Adrenal gland (tissue), 9 donors: ENCODE measurements at regions not wholly inside any gene's neighbourhood (a gene's known extent, or its start where the extent isn't known, plus 50 kb on each side); places are given as distances from the start of the nearest gene placed in this dataset.

Experiments used
- DNase-seq, 7 donors: peaks; one replicate each; pipeline ENCODE4 v3.0.0-alpha.2; 2019 to 2020
- H3K27ac ChIP-seq, 5 donors: fragments of 200-600 bp; sonication (generic) in 4 of 5; 1 replicate in 3 of 5; 2 replicates in 2 of 5; pipeline versions ENCODE4 v1.5.1 to v1.8.0; 2016 to 2020; ENCODE audit warnings: mild to moderate bottlenecking in 1 of 5
- H3K27me3 ChIP-seq: fragments of 200-600 bp; 2 replicates; pipeline ENCODE4 v1.8.0; 2021
- H3K36me3 ChIP-seq, 2 donors: fragments of 200-600 bp; replicated peaks in 1 of 2; 1 replicate in 1 of 2; 2 replicates in 1 of 2; pipeline versions ENCODE4 v1.5.1 to v1.8.0; 2018 to 2022
- H3K4me1 ChIP-seq, 2 donors: fragments of 200-600 bp; replicated peaks in 1 of 2; 1 replicate in 1 of 2; 2 replicates in 1 of 2; pipeline versions ENCODE4 v1.5.1 to v1.8.0; 2018 to 2021
- H3K4me3 ChIP-seq, 4 donors: fragments of 200-600 bp; sonication (generic) in 3 of 4; one replicate each; pipeline ENCODE4 v1.5.1; 2016 to 2018
- H3K9me3 ChIP-seq, 3 donors: fragments of 200-600 bp; sonication (generic) in 1 of 3; replicated peaks in 1 of 3; 1 replicate in 2 of 3; 2 replicates in 1 of 3; pipeline versions ENCODE4 v1.5.1 to v1.8.0; 2016 to 2021
- POLR2A ChIP-seq, 2 donors: fragments of 450-650 bp; IDR thresholded peaks; one replicate each; pipeline ENCODE4 v1.6.1; 2017; ENCODE audit warnings: antibody characterized with exemption in 2 of 2, mild to moderate bottlenecking in 2 of 2, moderate library complexity in 1 of 2
- WGBS, 4 donors: extraction: QIAGEN DNeasy Blood & Tissue Kit in 2 of 4; methylation state at CpG; one replicate each; pipeline versions ENCODE4 v1.1.5 to v1.1.7; 2013 to 2017; 5-methylcytosine and 5-hydroxymethylcytosine counted together
- intact Hi-C, 2 donors: fragments of 100-400 bp; cut with DNase I; formaldehyde crosslinking; loops; one replicate each; pipeline versions ENCODE4 v1.14.1 to v1.15.0; 2022 to 2023
- TF ChIP-seq, protein P1 (sequence below), 6 experiments: fragments of 450-650 bp in 4 of 6; fragments of 200-600 bp in 2 of 6; sonication (generic) in 1 of 6; IDR thresholded peaks; 1 replicate in 5 of 6; 2 replicates in 1 of 6; pipeline versions ENCODE4 v1.5.1 to v1.8.0; 2016 to 2021; ENCODE audit warnings: antibody characterized with exemption in 6 of 6, mild to moderate bottlenecking in 2 of 6, moderate library complexity in 1 of 6
- donor health status: healthy with polysubstance abuse.
- donor health status: Bipolar disorder and iron deficiency.
- donor health status: DM: yes; HTN: yes; CAD: no.
- donor health status: DM: no; HTN: no; CAD: no.
- donor health status: DM: no; HTN: no; CAD: no.

DNA sequence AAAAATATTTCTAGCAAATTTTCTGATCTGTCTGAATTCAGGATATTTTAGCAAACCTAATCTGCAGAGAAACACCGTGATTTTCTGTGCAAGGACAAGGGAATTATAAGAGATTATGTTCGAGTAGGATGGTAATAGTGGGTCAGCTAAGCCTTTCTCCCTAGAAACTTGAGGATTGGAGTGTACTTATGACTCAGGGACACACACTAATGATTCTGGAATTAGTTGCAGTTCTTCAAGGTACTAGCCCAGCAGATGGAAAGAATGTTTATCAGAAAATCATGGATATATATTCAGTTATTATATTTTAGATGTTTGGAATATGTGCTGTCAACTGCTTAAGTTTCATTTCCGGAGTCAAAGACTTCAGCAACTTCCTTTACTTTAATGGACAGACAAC lies 177.1 kb upstream of the MAP3K7 start:
- no peaks in the 10 kb centered on the region for H3K27me3 ChIP-seq
- H3K4me1 ChIP-seq, result no peaks in the 10 kb centered on the region
- TF ChIP-seq POLR2A (IDR thresholded peaks at IDR 0.05), result no peak
- TF ChIP-seq, protein P1, sequence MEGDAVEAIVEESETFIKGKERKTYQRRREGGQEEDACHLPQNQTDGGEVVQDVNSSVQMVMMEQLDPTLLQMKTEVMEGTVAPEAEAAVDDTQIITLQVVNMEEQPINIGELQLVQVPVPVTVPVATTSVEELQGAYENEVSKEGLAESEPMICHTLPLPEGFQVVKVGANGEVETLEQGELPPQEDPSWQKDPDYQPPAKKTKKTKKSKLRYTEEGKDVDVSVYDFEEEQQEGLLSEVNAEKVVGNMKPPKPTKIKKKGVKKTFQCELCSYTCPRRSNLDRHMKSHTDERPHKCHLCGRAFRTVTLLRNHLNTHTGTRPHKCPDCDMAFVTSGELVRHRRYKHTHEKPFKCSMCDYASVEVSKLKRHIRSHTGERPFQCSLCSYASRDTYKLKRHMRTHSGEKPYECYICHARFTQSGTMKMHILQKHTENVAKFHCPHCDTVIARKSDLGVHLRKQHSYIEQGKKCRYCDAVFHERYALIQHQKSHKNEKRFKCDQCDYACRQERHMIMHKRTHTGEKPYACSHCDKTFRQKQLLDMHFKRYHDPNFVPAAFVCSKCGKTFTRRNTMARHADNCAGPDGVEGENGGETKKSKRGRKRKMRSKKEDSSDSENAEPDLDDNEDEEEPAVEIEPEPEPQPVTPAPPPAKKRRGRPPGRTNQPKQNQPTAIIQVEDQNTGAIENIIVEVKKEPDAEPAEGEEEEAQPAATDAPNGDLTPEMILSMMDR (IDR thresholded peaks at IDR 0.05), result no peak
- no peak for DNase-seq
- no peak overlapping the region for H3K27ac ChIP-seq
- H3K36me3 ChIP-seq, result no peaks in the 10 kb centered on the region
- H3K4me3 ChIP-seq, result no peak overlapping the region
- 67 to 83% (median 73%) methylated on average over 3 of the region's 3 CpGs for WGBS, 4 donors
- intact Hi-C loops, result no loop called here
- H3K9me3 ChIP-seq, result no peaks in the 10 kb centered on the region

DNA sequence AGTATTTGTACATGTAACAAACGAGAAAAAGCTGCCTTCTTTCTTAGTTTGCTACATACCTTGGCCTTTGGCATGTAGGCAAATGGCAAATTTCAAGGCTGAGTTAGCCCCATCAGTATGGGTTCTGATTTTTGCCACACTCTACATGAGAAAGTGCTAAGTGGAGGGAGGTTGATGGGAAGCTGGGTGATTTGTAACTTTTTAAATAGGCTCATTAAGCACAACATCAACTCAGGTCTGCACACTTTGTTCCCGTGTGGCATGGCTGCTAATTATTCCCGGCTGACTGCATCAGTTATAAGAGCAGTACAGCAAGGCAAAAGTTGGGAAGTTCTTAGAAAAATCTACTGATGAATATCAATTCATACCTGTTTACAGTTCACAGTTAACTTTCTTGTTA lies 172.8 kb upstream of the MAP3K7 start:
- Histone ChIP-seq H3K4me1 (no peaks in the 10 kb centered on the region), H3K9me3 (no peaks in the 10 kb centered on the region), H3K27ac (no peak overlapping the region), H3K36me3 (no peaks in the 10 kb centered on the region), H3K4me3 (no peak overlapping the region), H3K27me3 (no peaks in the 10 kb centered on the region)
- no peak for TF ChIP-seq POLR2A (IDR thresholded peaks at IDR 0.05)
- TF ChIP-seq, protein P1 (IDR thresholded peaks at IDR 0.05), result no peak
- DNase-seq, result no peak
- intact Hi-C loops, result no loop called here
- 48 to 69% (median 56%) methylated on average over 3 of the region's 3 CpGs for WGBS, 4 donors

DNA sequence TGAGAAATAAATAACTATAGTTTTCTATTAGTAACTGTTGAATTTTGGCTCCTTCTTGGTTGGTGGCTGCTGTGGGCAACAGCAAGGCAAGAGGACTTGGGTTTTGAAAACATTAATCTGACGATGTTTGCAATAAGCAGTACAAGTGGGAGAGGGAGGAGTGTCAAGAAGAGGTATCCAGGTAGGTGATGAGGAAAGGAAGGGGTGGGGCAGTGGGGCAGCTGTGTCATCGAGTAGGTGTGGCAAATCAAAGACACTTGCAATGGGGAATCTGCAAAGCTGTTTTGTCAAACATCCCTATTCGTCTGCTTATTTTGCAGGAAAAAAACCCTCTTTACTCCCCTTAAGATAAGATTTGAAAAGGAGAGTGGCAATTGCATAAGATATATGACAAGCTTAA lies 171.9 kb upstream of the MAP3K7 start:
- no peak for TF ChIP-seq POLR2A (IDR thresholded peaks at IDR 0.05)
- TF ChIP-seq, protein P1 (IDR thresholded peaks at IDR 0.05), result no peak
- WGBS, 4 donors, result 54 to 67% (median 58%) methylated on average over 3 of the region's 3 CpGs
- intact Hi-C loops, result no loop called here

DNA sequence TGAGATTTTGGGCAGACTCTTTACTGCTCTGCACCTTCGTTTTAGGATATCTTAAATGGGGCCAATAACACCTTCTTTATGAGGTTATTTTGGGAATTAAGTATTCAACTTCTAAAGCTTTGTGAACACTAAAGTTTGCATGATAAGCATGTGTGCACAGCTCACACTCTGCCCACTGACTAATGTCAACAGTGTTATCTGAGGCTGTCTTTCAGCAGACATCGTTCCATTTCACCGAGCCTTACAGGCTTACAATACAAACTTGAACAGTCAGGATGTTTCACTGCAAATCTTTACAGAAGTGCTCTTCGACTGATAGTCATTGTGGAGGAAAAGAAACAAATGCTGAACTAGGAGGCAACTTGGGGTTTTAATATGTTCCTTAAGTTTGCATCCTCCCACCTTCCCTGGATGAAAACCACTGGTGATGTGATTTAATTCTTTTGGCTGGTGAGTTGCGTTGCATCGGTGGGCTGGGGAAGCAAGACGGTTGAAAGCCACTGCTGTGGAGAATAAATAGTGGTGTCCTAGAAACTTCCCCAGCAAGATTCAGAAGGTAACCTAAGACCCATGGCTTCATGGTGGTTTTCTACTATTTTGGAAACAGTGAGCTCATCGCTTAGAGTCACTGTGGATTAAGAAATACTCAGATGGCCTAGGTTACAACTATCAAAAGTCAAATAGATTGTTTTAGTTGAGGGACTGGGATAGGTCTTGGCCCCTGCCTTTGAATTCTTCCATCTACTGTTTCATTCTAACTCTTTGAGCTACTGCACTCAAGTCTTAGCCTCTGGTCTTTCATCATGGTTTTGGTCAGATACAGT lies 167.2 kb upstream of the MAP3K7 start:
- no peaks in the 10 kb centered on the region for H3K27me3 ChIP-seq
- intact Hi-C loops, result no loop called here
- WGBS, 4 donors, result 51 to 62% (median 56%) methylated on average over 8 of the region's 8 CpGs

More for the DNA sequence above, 171.9 kb upstream of the MAP3K7 start:
- Histone ChIP-seq H3K27me3 (no peaks in the 10 kb centered on the region), H3K9me3 (no peaks in the 10 kb centered on the region), H3K27ac (no peak overlapping the region), H3K4me1 (no peaks in the 10 kb centered on the region), H3K4me3 (no peak overlapping the region), H3K36me3 (no peaks in the 10 kb centered on the region)
- no peak for DNase-seq

More for the DNA sequence above, 167.2 kb upstream of the MAP3K7 start:
- no peak overlapping the region for H3K27ac ChIP-seq
- H3K4me1 ChIP-seq, result no peaks in the 10 kb centered on the region
- H3K36me3 ChIP-seq, result no peaks in the 10 kb centered on the region
- no peak for TF ChIP-seq POLR2A (IDR thresholded peaks at IDR 0.05)
- TF ChIP-seq, protein P1 (IDR thresholded peaks at IDR 0.05), result no peak
- no peak overlapping the region for H3K4me3 ChIP-seq
- H3K9me3 ChIP-seq, result no peaks in the 10 kb centered on the region
- DNase-seq, result no peak
